Stimulated activated CD8-positive, alpha-beta memory T cell treated with anti-CD3 and anti-CD28 coated beads, Interleukin-15, amount 100 ng/mL, for 4 hours (primary cell): ENCODE measurements at regions not wholly inside any gene's neighbourhood (a gene's known extent, or its start where the extent isn't known, plus 50 kb on each side); places are given as distances from the start of the nearest gene placed in this dataset.

ENCODE experiments used
- DNase-seq, 2 donors: peaks; one replicate each; pipeline ENCODE4 v3.0.0-alpha.2; 2020; ENCODE audit warnings: low read depth in 2 of 2

DNA sequence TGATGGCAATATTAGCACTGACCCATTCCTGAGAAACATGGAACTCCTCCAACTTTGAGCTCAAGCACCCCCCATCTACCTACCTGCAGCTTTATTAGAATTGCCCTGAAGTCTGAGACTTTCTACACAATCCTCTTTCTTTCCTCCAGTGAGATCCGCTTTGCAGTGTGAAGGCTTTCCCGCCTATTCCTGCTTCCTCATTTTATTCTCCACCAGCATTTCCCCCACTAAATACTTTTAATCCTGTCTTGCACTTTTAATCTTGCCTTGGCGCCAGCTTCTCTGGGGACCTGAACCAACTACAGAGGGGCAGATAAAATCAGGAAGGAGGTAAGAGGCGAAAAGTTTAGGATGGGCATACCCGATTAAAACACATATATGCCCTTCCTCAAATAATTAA, 178.1 kb upstream of the PRDM1 start:
- DNase-seq, result no peak

DNA sequence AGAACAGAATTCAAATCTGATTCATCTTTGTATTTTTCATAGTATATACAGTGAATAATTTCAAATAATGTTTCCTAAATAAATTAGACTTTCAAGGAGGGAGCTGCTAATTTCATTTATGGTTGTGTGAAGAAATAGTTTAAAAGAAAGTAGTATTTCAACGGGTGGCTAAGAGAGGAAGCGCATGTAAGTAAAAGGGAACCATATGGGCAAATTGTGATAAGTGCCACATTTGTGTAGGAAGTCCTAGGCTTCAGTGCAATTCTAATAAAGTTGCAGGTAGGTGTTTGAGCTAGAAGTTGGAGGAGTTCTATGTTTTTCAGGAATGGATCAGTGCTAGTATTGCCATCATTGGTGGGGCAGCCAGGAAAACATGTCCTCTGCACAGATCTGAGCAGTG, 178.8 kb upstream of the PRDM1 start:
- DNase-seq, result no peak

DNA sequence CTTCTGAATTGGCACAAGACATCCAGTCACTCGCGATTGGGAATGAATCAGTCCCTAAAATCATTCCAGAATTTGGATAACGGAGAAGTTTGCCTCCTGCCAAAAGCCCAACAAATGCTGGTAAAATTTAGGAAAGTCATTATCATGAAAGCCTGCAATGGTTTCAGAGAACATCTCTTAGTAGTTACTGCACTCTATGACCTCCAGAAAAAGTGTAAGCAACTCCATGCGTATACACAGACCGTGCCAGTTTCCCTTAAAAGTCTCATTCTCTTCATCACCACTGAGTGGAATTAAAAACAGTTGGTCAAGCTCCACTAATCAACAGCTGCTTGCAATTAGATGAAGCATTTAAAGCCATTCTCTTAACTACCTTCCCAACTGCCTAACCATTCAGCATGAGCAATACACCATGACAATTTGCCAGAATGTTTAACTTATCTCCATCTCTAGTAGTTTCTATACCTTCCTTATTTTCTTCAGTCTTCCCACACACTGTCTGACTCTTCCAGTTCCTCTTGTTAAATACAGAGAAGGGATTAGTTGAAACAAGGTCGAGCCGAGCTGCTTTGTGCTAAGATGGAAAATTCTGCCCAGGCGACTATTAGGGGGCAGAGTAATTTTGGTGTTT, 183.6 kb upstream of the PRDM1 start:
- DNase-seq, result no peak

DNA sequence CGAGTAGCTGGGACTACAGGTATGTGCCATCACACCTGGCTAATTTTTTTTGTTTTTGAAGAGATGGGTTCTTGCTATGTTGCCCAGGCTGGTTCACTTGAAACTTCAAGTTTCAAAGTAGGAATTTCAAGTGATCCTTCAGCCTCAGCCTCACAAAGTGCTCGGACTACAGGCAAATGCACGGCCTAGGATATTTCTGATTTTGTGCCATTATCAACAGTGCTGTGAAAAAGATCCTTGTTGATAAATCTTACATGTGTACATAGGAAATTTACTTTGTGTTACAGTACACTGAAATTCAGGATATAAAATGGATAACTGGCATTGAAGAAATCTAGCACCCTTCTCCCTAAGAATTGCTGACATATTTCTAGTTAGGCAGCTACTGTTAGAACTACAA, 184.6 kb upstream of the PRDM1 start:
- DNase-seq, result no peak

DNA sequence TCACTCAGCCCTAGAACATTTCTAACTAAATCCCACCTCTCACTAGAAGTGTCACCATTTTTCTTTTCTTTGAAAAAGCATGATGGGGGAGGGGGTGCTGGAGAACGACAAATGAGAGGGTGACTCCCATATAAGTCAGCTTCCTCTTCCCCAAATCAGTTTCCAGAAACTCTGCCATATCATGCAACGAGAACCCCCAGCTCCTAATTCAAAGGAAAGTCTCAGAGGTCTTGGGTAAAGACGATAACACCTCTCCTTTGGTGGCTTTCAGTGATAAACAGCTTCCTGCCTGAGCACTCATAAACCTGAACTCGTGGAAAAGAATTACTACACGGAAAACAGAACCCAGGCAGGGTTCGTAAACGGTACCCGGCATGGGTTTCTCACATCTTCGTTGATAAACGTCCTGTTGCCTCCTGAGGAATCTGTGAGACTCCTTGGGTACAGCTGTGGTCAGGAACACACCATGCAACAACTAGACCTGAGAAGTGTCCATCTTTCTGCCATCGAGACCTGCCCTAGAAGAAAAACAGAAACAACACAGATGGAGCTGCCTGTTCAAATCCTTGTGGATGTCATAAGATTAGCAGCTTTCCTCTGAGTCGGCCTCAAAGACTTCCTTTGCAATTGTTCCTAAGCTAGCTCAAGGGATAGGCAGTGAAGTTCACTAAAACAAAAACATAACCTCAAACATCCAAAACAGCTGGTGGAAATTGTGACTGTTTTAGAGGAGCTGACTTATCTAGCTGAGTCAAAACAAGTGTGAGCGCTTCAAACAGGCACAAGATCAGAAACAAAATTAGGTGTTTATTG, 185.8 kb upstream of the PRDM1 start:
- DNase-seq, result no peak

DNA sequence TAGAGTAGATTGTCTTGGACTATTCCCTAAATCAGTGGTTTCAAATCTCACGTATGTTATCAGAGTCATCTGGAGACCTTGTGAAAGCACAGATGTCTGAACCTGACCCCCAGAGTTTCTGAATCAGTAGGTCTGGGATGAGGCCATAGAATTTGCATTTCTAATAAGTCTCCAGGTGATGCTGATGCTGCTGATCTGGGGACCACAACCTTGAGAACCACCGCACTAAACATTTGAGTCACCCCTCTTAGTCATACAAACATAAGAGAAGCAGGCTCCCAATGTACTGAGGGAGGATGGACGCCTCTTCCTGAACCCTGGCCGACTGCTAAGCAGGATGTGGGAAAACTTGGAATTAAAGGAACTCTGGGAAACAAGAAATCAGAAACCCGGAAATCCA, 187.8 kb upstream of the PRDM1 start:
- no peak for DNase-seq

DNA sequence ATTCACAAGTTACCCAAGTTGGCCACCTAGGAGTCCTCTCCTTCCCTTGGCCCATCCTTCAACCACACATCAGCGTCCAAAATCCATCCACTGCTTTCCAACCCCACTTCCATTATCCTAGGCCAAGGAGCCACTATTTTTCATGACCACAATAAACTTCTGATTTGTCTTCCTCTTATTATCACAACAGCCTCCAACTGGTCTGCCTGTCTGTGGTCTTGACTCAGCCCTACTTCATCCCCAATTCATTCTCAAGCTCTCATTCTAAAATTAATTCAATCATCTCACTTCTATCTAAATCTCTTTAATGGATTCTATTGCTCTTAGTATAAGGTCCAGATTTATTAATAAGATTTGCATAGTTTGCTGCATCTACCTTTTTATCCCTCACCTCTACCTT, 189.0 kb upstream of the PRDM1 start:
- no peak for DNase-seq

DNA sequence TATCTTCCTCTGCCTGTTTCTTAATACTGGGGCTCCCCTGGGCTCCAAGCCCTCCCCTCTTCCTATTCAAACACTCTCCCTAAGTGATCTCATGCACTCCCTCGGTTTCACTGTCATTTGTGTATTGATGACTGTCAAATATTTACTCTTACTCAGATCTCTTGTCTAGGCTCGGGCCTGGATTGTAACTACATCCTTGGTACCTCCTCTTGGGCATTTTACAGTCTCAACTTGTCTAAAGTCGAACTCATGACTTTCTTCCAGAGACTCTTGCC, 189.4 kb upstream of the PRDM1 start:
- DNase-seq, result no peak

DNA sequence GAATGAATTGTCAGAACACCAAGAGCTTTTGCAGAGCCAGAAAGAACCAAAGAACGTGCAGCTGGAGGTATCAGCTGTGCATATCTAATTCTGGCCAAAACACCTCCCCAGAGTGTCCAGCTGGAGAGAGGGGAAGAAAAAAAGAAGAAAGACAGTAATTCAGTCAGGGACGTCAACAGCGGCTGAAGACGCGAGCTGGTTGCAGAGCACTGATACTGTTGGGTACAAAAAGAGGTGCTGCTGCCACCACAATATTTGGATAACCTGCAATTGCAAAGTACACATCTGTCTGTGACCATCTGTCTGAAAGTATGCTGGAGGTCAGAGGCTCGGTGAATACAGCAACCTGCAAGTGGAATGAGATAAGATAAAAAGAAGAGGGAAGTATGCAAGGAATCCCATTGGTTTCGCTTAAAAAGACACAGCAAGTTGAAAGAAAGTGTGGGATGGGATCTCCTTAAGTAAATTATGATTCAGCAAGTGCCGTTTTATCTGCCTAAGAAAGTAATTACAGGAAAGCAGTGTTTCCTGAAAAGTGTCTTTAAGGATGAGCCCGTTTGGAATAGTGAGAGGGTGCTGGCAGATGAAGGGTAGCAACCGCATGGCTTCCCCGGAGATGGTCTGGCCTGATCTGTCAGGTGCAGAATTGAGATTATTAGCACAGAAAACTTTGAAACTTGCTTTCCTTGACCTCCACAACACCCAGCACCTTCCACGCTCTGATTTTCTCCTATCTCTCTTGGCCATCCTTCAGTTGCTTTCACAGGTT, 189.9 kb upstream of the PRDM1 start:
- DNase-seq, result no peak

DNA sequence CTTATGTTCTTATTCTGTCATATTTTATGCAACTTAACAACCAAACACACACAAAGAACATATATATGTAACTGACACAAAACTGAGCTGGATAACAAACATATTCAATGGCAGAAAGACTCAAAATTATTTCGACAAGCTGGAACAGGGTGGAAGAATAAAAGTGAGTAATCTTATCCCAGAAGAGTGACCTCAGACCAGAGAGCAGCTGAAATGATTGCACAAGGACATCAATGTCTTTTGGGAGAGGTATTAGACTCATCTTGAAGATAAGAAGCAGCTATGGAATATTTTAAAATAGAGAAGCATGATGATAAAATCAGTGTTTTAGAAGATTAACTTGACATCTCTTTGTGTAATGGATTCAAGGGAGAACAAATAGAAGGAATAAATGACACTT, 191.6 kb upstream of the PRDM1 start:
- DNase-seq, result no peak

DNA sequence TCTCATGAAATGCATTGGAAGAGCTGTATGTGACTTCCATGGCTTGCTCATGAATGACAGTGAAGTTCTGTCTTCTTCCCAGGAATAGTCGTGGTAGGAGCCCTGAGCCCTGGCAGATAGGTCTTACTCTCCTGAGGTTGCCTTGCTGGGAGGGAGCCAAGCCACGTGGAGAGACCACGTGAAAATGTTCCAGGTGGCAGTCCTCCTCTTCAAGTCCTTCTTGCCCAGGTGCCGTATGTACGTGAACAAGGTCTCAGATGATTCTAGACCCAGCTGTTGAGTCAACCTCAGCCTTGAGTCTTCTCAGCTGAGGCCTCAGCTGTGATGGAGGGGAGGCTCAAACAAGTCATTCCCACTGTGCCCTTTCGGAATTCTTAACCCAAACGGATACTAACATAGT, 192.4 kb upstream of the PRDM1 start:
- DNase-seq, result no peak

DNA sequence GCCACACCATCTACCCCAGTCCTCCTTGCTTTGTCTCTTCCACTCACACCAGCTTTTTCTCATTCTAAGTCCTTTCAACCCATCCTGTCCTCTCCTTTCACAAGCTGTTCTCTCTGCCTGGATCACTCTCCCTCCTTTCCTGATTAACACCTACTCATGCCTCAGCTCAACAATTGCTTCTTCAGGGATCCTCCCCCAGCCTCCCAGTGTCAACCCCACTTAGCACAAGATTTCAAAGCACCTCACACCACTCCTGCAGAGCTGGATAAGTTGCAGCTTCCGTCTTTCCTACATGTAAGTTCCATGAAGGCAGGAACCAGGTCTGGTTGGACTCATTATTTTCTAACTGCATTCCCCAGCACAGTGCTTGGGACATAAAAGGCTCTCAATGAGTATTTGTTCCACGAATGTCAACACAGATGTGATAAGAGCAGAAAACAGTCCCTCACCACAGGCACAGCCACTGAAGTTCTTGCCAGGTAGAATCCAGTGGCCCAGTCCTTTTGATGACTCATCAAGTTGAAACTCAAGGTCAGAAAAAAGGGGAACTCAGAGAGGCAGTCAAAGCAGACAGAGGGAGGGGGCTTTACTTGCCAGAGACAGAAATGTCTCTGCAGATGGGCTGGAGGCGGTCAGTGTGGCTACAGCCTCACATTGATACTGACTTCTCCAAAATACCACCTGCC, 193.4 kb upstream of the PRDM1 start:
- DNase-seq, result no peak

DNA sequence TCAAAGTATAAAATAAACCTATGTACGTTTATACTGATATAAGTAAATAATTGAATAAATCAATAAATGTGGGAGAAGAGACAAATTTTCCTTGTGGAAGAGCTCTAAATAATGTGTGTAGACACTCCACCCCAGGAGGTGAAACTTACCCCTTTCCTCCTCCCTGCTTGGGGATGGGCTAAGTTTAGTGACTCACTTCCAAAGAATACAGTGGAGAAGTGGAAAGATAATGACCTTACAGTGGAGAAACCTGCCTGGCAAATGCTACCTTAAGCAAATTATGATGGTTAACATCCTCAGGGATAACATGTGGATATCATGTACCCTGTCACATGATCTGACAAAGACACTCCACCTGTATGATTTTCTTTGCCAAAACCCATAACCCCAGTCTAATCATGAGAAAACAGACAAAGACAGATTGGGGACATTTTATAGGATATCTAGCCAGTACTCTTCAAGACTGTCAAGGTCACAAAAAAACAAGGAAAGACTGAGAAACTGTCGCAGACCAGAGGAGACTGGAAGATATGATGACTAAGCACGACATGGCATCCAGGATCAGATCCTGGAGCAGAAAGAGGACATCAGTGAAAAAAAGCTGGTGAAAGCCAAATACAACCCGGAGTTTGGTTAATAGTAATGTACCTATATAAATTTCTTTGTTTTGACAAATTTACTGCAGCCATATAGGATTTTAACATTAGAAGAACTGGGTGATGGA, 195.5 kb upstream of the PRDM1 start:
- no peak for DNase-seq

DNA sequence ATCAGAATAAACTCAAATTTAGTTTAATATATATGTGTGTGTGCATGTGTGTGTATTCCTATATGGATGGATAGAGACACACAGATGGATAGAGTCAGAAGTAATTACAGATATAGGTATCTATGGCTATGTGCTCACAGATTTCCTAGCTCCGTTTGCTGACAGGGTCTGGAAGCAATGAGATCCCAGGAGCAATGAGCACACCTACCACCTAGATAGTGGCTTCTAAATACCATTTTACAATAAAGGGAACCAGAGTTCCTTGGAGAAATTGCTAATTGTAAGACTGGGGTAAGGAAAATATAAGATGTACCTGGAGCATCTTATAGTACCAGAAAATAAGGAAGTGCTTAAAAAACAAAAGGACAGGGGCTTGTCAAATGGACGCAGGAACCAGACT, 196.2 kb upstream of the PRDM1 start:
- DNase-seq, result no peak

DNA sequence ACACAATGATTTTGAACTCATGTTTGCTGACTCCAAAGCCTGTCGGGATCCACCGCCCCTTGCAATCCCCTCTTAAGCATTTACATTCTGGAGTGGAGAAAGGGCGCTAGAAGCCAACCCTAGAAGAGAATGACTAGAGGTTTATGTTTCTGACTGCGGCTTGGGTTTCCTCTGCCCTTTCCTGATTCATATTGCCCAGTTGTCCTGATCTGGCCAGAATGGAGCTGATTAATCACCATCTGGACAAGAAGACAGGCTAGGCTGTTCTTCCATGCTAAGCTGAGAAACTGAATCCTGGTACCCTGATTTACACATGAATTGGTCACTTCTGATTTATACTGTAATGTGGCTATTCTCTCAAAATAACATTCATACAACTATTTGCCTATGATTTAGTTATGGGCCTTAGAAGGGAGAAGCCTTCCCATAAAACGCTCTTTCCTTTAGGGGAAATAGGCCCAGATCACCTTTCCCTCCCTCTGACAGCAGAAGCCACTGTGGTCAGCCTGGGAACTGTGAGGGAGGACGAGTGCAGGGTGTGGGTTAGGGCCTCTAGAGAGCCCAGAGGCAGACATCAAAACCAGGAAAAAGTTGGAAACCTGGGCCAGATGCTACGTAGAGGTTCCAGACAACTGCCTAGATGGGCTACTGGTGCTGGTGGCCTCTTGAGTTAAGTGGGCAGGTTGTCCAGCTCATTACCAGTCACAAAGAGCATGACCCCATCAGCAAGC, 199.2 kb upstream of the PRDM1 start:
- DNase-seq, result no peak

DNA sequence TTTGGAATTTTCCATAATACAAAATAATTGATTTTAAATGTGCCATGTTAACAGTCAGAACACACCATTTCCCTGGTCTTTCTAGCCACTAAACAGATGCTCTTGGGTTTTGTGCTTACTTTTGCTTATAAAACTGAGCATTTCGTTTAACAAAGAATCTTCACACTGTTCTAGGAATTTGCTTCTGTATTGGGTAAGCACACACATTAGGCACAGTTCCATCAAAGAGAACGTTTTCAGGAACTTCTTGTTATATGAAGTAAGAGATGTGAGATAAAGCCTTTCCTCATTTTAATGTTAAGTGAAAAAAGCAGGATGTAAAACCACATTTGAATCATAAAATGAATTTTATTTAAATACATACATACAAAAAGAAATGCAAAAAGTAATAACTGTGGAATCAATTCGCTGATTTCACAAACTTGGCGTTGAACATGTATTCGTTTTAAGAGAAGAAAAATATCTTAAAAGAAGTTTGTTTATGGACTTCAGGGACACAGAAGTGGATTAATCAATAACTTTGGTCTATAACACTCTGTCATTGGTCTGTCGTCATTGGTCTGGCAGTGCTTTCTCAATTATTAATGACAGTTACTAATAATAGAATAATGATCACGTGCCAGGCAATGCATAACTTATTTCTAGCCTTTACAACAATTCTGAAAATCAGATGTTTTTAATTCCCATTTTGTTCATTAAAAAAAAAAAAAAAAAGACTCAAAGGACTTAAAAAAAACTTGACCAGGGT, 199.9 kb upstream of the PRDM1 start:
- DNase-seq, result no peak

DNA sequence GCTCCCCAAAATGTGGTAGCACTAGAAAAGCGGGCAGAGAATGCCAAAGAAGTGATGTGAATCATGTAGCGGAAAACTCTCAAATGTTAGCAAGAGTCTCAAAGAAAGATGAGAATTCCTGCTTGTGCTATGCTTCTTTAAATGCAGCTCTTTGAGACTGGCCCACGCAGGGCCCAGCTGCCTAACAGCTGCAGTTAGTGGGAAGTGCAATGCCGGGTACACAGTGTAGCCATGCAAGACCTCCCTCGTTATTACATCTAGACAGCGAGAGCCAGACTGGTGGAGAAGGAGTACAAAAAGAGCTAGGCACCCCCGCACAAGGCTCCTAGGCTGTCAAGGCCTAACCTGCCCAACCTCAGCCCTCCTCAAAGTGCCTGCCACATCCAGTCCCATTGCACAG, 201.7 kb upstream of the PRDM1 start:
- DNase-seq, result no peak

DNA sequence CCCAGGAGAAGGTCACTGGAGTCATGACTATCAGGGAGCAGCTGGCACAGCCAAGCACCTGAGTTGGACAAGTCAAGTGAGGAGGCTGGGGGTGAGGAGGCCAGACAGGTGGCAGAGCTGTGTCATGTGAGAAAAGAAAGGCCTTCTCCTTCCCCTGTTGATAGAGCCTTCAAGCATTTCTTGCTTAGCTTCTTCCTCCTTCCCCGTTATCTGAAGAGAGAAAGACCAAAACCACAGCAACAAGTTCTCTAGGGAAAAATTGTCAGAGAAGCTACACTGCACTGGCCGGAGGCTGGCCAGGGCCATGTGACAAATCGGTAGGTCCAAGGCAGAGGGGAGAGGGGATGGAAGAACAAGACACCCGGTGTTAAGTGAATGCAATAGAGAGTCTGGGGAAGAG, 202.1 kb upstream of the PRDM1 start:
- no peak for DNase-seq

DNA sequence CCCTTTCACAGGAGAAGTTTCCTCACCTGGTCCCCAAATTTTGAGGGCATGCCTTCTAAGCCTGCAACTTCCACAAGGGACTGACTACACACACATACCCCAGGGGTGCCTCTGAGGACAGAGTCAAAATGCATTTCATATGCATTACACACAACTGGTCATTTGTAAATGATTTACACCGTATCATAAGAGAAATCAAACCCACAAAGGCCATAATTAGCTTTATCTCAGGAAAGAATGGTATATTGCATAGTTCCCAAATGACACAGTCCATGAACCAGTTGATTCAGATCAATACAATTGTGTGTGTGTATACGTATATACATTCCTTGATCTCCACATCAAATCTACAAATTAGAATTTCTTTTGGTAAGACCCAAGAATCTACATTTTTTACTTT, 203.3 kb upstream of the PRDM1 start:
- no peak for DNase-seq

DNA sequence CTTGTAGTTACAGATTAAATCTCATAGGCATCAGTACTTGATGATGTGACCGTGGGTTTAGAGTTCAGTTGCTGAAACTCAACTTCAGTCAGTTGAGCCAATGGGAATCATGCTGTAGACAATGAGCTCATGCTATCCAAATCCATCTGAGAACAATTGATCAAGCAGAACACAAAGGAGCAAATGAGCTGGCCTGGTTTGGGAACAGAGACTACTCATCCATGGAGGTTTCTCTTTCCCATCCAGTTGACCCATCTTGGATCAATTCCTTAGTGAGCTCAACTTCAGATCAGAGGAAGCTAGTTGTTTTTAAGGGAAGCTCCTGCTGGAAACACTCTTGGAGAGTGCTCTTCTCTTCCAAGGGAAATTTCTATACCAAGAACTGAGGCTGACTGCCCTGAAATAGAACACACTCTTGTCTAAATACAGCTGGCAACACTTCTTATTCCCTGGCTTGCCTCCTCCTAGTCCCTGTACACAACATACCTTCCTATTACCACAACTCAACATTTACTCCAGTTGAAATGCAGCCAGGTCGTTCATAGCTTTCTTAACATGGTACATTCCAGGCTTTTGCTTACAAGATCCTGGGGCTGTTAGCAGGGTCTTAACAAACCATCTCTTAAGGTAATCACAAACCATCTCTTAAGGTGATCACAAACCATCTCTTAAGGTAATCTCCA, 203.9 kb upstream of the PRDM1 start:
- no peak for DNase-seq
